ENCODE measurements at regions not wholly inside any gene's neighbourhood (a gene's known extent, or its start where the extent isn't known, plus 50 kb on each side); places are given as distances from the start of the nearest gene placed in this dataset.

DNA sequence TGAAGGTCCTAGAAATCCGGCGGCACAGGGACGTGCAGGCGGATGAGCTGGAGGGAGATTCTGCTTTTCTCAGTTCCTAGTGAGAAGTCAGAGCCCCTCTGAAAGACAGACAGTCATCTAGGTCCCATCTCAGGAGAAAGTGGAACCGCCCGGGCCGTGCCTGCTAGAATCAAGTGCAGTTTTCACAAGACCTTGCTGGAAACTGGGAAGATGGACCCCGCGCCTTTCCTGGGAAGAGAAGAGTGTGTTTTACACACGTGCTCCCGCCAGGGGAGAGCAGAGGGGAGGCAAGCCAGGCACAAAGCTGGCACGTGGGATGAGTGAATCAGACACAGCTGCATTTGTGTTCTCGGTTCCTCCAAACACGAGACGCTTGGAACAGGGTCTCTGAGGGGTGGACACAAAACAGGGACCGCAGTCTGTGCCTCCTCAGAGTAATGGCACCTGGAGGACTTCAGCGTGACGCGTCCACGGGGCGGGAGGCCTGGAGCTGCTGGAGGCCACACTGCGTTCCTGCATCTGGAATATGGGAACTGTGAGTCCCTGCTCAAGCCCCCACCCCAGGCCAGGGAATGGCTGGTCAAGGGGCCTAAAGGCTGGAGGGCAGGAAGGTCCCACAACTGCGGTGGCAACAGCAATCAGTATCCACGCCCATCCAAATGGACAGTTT is 218.3 kb downstream of the BRD1 start:
- in situ Hi-C loops (cut with HindIII; ENCODE audit: low pct_unique_long_range_greater_than_20kb, low sequenced_read_pairs): no loop called here
- no peak for DNase-seq (ENCODE audit: low read depth, low spot score)

GRCh38 chr22:49608660-49609059 is 219.0 kb downstream of the BRD1 start:
- in situ Hi-C loops (cut with HindIII; ENCODE audit: low pct_unique_long_range_greater_than_20kb, low sequenced_read_pairs): no loop called here
- no peak for DNase-seq (ENCODE audit: low read depth, low spot score)

DNA sequence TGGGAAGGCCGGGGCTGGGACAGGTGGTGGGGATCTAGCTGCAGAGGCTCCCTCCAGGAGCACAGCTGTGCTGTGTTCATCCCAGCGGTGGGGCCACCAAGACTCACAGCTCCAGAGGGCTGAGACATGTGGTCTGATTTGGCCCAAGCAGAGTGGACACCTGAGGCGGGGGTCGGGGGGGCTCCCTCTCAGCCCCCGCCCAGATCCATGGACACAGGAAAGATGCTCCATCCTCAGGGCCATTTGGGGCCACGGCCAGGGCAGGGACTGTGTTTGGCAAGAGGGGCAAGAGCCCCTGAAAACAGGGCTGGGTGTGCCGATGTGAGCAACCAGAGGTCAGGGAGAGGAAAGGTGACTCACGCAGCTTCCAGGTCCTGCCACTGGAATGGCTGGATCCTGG is 219.4 kb downstream of the BRD1 start:
- in situ Hi-C loops (cut with HindIII; ENCODE audit: low pct_unique_long_range_greater_than_20kb, low sequenced_read_pairs): no loop called here
- no peak for DNase-seq (ENCODE audit: low read depth, low spot score)

- in situ Hi-C loops (cut with HindIII; ENCODE audit: low pct_unique_long_range_greater_than_20kb, low sequenced_read_pairs): no loop called here
- DNase-seq (ENCODE audit: low read depth, low spot score): no peak
These were observed 219.9 kb downstream of the BRD1 start for GRCh38 chr22:49607821-49608220.

- DNase-seq (ENCODE audit: low read depth, low spot score): no peak
- in situ Hi-C loops (cut with HindIII; ENCODE audit: low pct_unique_long_range_greater_than_20kb, low sequenced_read_pairs): no loop called here
These were observed 220.9 kb downstream of the BRD1 start for GRCh38 chr22:49606562-49607290.

- DNase-seq (ENCODE audit: low read depth, low spot score): no peak
- in situ Hi-C loops (cut with HindIII; ENCODE audit: low pct_unique_long_range_greater_than_20kb, low sequenced_read_pairs): no loop called here
These were observed 222.9 kb downstream of the BRD1 start for GRCh38 chr22:49604732-49605302.

DNA sequence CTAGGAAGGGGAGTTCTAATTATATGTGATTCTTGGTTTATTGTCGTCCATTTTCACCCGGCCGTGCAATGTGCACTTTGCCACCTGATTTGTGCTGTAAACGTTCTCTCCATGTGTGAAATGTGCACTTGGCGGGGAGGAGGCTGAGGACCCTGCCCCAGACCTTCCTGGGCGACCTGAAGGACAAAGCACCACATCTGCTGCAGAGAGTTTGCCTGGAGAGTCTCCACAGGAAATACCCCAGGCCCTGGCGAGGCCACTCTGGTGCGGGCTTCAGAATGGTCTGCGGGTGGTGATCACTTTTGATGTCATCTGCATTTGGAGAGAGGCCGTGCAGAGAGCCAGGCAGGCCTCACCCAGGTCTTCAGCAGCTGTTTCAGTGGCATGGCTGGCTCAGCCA is 224.7 kb downstream of the BRD1 start:
- no peak for DNase-seq (ENCODE audit: low read depth, low spot score)
- in situ Hi-C loops (cut with HindIII; ENCODE audit: low pct_unique_long_range_greater_than_20kb, low sequenced_read_pairs): no loop called here

DNA sequence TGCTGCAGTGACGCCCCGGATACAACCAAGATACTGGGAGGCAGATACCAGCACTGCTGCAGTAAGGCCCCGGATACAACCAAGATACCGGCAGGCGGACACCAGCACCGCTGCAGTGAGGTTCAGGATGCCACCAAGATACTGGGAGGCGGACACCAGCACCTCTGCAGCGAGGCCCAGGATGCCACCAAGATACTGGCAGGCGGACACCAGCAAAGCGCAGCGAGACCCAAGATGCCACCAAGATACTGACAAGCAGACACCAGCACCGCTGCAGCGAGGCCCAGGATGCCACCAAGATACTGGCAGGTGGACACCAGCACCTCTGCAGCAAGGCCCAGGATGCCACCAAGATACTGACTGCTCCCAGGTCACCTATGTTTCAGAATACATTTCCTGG is 225.2 kb downstream of the BRD1 start:
- in situ Hi-C loops (cut with HindIII; ENCODE audit: low pct_unique_long_range_greater_than_20kb, low sequenced_read_pairs): no loop called here
- no peak for DNase-seq (ENCODE audit: low read depth, low spot score)

DNA sequence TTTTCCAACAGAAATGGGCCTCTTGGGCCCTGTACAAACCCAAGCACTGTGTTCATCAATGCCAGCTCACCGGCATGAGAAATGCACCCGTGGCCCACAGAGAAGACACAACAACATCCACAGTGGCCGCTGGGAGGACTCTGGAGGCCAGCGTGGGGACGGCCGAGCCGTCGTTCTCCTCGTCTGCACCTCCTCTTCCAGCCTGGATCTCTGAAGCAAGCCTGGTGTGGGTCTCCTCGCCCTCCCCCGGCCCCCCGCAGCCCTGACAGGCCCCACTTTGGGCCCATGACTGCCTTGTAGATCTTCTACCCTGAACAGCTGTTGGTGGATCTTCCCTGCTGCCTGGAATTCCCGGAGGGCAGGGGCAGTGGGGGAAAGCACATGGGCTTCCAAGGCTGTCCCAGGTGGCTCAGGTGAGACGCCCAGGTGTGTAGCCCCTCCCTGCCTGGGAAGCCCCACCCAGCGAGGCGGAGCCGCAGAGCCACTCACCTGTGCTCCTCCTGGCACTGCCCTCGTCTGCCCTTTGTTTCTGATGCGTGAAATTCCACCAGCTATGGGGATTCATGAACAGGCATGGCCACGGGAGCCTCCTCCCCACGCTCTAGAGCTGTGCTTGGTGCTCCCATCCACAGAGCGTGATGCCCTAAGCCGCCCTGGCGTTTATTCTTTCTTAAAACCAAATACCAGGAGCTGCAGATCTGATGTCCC is 225.9 kb downstream of the BRD1 start:
- DNase-seq (ENCODE audit: low read depth, low spot score): no peak

GRCh38 chr22:49600891-49601431 is 226.7 kb downstream of the BRD1 start:
- DNase-seq (ENCODE audit: low read depth, low spot score): no peak
- in situ Hi-C loops (cut with HindIII; ENCODE audit: low pct_unique_long_range_greater_than_20kb, low sequenced_read_pairs): no loop called here

More for the DNA sequence above, 225.9 kb downstream of the BRD1 start:
- in situ Hi-C loops (cut with HindIII; ENCODE audit: low pct_unique_long_range_greater_than_20kb, low sequenced_read_pairs): no loop called here

GRCh38 chr22:49600468-49600867 is 227.2 kb downstream of the BRD1 start:
- no peak for DNase-seq (ENCODE audit: low read depth, low spot score)
- in situ Hi-C loops (cut with HindIII; ENCODE audit: low pct_unique_long_range_greater_than_20kb, low sequenced_read_pairs): no loop called here

GRCh38 chr22:49599691-49600455 is 227.8 kb downstream of the BRD1 start:
- in situ Hi-C loops (cut with HindIII; ENCODE audit: low pct_unique_long_range_greater_than_20kb, low sequenced_read_pairs): no loop called here
- no peak for DNase-seq (ENCODE audit: low read depth, low spot score)

- no peak for DNase-seq (ENCODE audit: low read depth, low spot score)
- in situ Hi-C loops (cut with HindIII; ENCODE audit: low pct_unique_long_range_greater_than_20kb, low sequenced_read_pairs): no loop called here
These were observed 228.6 kb downstream of the BRD1 start for GRCh38 chr22:49599039-49599438.

DNA sequence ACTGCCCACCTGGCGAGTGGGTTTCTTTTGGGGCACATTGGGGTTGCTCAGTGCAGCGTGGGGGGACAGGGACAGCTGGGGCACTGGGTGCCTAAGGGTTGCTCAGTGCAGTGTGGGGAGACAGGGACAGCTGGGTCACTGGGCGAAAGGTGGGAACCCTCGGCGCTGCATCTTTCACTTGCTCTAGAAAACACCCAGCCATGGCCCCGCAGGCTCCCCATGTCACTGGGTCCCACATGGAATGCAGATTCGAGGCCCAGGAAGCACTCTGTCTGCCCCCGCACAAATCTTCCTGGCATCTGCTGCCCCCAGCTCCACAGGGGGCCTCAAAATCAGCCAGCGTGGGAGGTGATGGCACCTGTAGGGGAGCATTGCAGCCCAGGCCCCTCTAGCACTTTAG is 229.3 kb downstream of the BRD1 start:
- in situ Hi-C loops (cut with HindIII; ENCODE audit: low pct_unique_long_range_greater_than_20kb, low sequenced_read_pairs): no loop called here
- DNase-seq (ENCODE audit: low read depth, low spot score): no peak

DNA sequence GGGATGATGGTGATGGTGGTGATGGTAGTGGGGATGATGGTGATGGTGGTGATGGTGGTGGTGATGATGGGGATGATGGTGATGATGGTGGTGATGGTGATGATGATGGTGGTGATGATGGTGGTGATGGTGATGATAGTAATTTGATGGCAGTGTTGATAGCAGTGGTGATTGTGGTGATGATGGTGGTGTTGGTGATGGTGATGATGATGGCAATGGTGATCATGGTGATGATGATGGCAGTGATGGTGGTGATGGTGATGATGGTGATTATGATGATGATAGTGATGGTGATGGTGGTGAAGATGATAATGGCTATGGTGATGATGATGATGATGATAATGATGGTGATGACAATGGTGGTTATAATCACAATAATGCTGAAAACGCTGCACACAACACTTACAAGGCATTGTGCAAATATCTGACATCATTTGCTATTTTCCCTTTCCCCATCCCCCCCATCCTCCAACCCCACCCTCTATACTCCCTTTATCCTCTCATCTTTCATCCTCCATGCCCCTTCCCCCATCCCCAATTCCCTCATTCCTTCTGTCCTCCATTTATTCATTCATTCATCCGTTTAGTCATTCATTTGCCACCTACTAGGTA is 230.1 kb downstream of the BRD1 start:
- in situ Hi-C loops (cut with HindIII; ENCODE audit: low pct_unique_long_range_greater_than_20kb, low sequenced_read_pairs): no loop called here
- DNase-seq (ENCODE audit: low read depth, low spot score): no peak

DNA sequence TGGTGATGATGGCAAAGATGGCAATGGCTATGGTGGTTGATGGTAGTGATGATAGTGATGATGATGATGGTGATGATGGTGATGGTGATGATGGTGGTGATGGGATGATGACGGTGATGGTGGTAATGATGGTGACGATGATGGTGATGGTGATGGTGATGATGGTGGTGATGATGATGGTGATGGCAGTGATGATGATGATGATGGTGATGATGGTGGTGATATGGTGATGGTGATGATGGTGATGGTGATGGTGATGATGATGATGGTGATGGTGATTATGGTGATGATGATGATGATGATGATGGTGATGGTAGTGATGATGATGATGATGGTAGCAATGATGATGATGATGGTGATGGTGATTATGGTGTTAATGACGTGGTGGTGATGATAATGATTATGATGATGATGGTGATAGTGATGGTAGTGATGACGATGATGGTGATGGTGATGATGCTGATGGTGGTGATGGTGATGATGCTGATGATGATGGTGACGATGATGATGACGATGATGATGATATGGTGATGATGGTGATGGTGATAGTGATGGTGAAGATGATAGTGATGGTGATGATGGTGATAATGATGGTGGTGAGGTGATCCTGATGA is 232.1 kb downstream of the BRD1 start:
- DNase-seq (ENCODE audit: low read depth, low spot score): no peak
- in situ Hi-C loops (cut with HindIII; ENCODE audit: low pct_unique_long_range_greater_than_20kb, low sequenced_read_pairs): no loop called here

DNA sequence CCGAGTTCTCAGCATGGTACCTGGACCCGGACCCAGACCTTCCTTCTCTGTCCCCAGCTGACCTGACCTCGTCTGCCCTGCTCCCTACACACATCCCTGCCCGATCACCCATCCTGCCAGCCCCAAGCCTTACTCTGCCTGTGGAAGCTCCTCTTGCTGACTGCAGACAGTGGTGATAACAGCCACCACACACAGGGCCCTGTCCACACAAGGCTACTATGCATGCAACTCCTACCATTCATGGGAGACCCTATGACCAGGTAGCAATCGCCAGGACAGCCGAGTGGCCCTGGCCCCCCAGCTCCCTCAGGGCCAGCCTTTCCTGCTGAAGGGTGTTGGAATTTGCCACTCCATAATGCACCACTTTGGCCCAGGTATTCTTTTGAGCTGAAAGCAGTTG is 233.6 kb downstream of the BRD1 start:
- in situ Hi-C loops (cut with HindIII; ENCODE audit: low pct_unique_long_range_greater_than_20kb, low sequenced_read_pairs): no loop called here
- DNase-seq (ENCODE audit: low read depth, low spot score): no peak

All from SK-MEL-5 (cell line).